Uterus (tissue), 3 donors: ENCODE measurements at regions not wholly inside any gene's neighbourhood (a gene's known extent, or its start where the extent isn't known, plus 50 kb on each side); places are given as distances from the start of the nearest gene placed in this dataset.
"Not testable (repeated sequence)": the region's sequence is repeated elsewhere in the genome, so short reads cannot be mapped to it uniquely, and the experiment has no call there.

ENCODE experiments used
- DNase-seq, 2 donors: peaks; one replicate each; pipeline ENCODE4 v3.0.0-alpha.2; 2019 to 2020
- H3K27ac ChIP-seq, 2 donors: fragments of 200-600 bp; sonication (generic); 1 replicate in 1 of 2; 2 replicates in 1 of 2; pipeline ENCODE4 v1.5.1; 2016 to 2018
- H3K27me3 ChIP-seq, 2 donors: fragments of 200-600 bp; sonication (generic); one replicate each; pipeline ENCODE4 v1.5.1; 2018 to 2019; ENCODE audit warnings: control low read depth in 1 of 2
- H3K36me3 ChIP-seq, 2 donors: fragments of 200-600 bp; sonication (generic); one replicate each; pipeline ENCODE4 v1.5.1; 2019; ENCODE audit warnings: control low read depth in 1 of 2
- H3K4me1 ChIP-seq, 2 donors: fragments of 200-600 bp; sonication (generic); one replicate each; pipeline ENCODE4 v1.5.1; 2018 to 2019; ENCODE audit warnings: control low read depth in 1 of 2
- H3K4me3 ChIP-seq, 2 donors: fragments of 200-600 bp; sonication (generic); 1 replicate in 1 of 2; 2 replicates in 1 of 2; pipeline ENCODE4 v1.5.1; 2018 to 2019; ENCODE audit warnings: mild to moderate bottlenecking in 1 of 2
- H3K9me3 ChIP-seq, 2 donors: fragments of 200-600 bp; sonication (generic); one replicate each; pipeline ENCODE4 v1.5.1; 2019; ENCODE audit warnings: control low read depth in 1 of 2
- CTCF ChIP-seq, 4 experiments: fragments of 200-600 bp in 2 of 4; fragments of 450-650 bp in 2 of 4; sonication (generic) in 2 of 4; IDR thresholded peaks; one replicate each; pipeline ENCODE4 v1.5.1; 2016 to 2019; ENCODE audit warnings: antibody characterized with exemption in 4 of 4, mild to moderate bottlenecking in 2 of 4, moderate library complexity in 1 of 4
- POLR2A ChIP-seq, 2 donors: fragments of 450-650 bp; IDR thresholded peaks; one replicate each; pipeline ENCODE4 v1.6.1; 2016; ENCODE audit warnings: antibody characterized with exemption in 2 of 2, mild to moderate bottlenecking in 1 of 2, moderate library complexity in 1 of 2
- intact Hi-C: fragments of 100-400 bp; cut with DNase I; formaldehyde crosslinking; loops from one replicate; pipeline ENCODE4 v1.15.1; 2023; ENCODE audit warnings: low total_unique reads
- donor health status: DM: yes; HTN: yes; CAD: no.

GRCh38 chr1:99370476-99370875 is 106.2 kb downstream of the PLPPR4 start:
- no peak overlapping the region for H3K4me3 ChIP-seq
- H3K36me3 ChIP-seq = no peaks in the 10 kb centered on the region
- H3K27me3 ChIP-seq = no peaks in the 10 kb centered on the region
- no peaks in the 10 kb centered on the region for H3K9me3 ChIP-seq
- intact Hi-C loops = no loop called here
- TF ChIP-seq CTCF (IDR thresholded peaks at IDR 0.05) (no peak), POLR2A (IDR thresholded peaks at IDR 0.05) (no peak)
- no peak for DNase-seq
- H3K27ac ChIP-seq = no peak overlapping the region
- H3K4me1 ChIP-seq = no peaks in the 10 kb centered on the region

DNA sequence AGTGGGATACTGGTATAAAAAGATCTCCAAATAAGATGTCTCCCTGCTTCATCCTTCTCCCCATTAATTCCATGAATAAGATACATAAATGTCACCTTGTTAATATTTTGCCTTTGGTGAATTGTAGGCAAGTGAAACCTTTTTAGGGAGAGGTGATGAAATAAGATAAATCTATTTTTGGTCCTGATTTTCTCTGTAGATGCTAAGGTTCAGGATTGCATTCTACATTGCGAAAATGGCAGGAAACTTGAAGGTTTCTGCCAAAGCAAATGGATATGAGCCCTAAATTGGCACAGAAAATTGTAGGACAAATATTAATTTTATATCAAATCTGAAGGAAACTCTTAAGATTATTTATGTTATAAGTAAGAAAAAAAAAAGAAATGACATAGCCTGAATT is 107.1 kb downstream of the PLPPR4 start:
- no peaks in the 10 kb centered on the region for H3K9me3 ChIP-seq
- no peak for DNase-seq
- H3K27me3 ChIP-seq = no peaks in the 10 kb centered on the region
- intact Hi-C loops = no loop called here
- H3K4me1 ChIP-seq = no peaks in the 10 kb centered on the region
- no peaks in the 10 kb centered on the region for H3K36me3 ChIP-seq
- H3K4me3 ChIP-seq = no peak overlapping the region
- TF ChIP-seq POLR2A (IDR thresholded peaks at IDR 0.05) (no peak), CTCF (IDR thresholded peaks at IDR 0.05) (no peak)
- no peak overlapping the region for H3K27ac ChIP-seq

- intact Hi-C loops = no loop called here
- Histone ChIP-seq H3K9me3 (no peaks in the 10 kb centered on the region), H3K27me3 (no peaks in the 10 kb centered on the region), H3K36me3 (no peaks in the 10 kb centered on the region), H3K4me1 (no peaks in the 10 kb centered on the region), H3K4me3 (no peak overlapping the region), H3K27ac (no peak overlapping the region)
- TF ChIP-seq POLR2A (IDR thresholded peaks at IDR 0.05) (no peak), CTCF (IDR thresholded peaks at IDR 0.05) (no peak)
- no peak for DNase-seq
These were observed 109.8 kb downstream of the PLPPR4 start for GRCh38 chr1:99374109-99374508.

DNA sequence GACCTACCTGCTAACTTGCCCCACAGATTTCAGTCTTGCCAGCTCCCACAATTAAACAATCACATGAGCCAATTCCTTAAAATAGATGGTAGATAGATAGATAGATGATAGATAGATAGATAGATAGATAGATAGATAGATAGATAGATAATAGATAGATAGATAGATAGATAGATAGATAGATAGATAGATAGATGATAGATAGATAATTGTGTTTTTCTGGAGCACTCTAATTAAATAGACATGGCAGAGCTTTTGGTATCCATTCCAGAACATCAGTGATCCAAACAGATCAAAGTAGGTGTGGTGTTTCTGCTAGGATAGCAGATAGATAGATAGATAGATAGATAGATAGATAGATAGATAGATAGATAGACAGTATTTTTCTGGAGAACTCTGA is 110.4 kb downstream of the PLPPR4 start:
- H3K36me3 ChIP-seq, H3K9me3 ChIP-seq, H3K27me3 ChIP-seq, intact Hi-C loops, H3K4me1 ChIP-seq, H3K27ac ChIP-seq, DNase-seq, H3K4me3 ChIP-seq: not testable (repeated sequence)

DNA sequence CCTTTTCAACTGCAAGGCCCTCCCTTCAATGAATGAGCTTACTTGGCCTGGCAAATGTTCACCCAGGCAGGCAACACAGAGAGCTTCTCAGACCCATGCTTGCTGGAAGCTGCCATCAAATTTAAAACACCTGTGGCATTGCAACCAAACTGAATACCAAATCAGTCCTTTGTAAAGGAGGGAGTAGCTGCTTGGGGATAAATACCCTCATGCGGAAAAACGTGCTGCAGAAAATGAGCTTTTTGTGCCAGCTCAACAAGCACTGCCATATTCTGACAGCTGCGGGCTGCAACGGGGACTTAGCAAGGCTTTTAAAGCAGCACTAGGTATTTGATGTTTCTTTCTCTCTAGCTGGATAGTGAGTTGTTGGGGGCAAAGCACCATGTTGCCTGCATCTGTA is 119.7 kb downstream of the PLPPR4 start:
- intact Hi-C loops = no loop called here

More for the DNA sequence above, 119.7 kb downstream of the PLPPR4 start:
- Histone ChIP-seq H3K27ac (no peak overlapping the region), H3K9me3 (no peaks in the 10 kb centered on the region), H3K27me3 (no peaks in the 10 kb centered on the region), H3K36me3 (no peaks in the 10 kb centered on the region), H3K4me1 (no peaks in the 10 kb centered on the region), H3K4me3 (no peak overlapping the region)
- no peak for DNase-seq
- no peak for TF ChIP-seq CTCF (IDR thresholded peaks at IDR 0.05)
